ENCODE measurements at regions not wholly inside any gene's neighbourhood (a gene's known extent, or its start where the extent isn't known, plus 50 kb on each side); places are given as distances from the start of the nearest gene placed in this dataset.
"Not testable (repeated sequence)": the region's sequence is repeated elsewhere in the genome, so short reads cannot be mapped to it uniquely, and the experiment has no call there.

DNA sequence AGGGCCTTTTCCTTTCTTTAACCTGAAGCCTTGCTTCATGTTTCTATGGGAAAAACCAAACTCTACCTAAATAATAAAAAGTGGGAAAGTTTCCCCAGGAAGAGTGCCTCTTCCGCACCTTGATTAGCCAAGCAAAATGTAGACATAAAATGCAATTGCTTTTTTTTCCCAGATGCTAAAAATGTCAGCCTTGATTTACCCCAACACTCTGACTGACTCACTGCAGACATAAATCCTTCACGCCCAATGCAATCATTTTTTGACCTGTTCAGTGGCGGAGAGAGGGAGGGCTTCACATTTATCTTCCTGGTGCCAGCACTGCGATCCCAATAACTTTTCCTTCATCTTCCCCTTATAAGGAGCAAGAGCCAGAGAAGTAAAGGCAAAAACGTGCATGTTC, 261.5 kb downstream of the SEC16B start:
- no peak for DNase-seq

DNA sequence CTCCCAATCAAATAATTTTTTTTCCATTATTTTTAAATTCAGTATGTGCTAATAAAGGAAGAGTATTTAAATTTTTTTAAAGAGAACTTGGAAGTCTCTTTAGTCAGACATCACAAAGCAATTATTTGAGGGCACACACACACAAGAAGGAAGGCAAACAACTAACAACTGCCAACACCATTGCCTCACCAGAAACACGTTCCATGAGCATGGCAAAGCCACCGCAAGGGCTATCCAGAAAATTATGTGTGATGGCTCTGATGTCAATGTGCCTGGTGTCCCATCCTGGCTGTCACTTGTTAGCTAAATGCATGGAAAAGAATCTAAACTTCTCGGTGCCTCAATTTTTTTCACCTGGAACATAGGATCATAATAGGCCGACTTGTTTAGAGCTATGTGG, 262.9 kb downstream of the SEC16B start:
- no peak for DNase-seq

DNA sequence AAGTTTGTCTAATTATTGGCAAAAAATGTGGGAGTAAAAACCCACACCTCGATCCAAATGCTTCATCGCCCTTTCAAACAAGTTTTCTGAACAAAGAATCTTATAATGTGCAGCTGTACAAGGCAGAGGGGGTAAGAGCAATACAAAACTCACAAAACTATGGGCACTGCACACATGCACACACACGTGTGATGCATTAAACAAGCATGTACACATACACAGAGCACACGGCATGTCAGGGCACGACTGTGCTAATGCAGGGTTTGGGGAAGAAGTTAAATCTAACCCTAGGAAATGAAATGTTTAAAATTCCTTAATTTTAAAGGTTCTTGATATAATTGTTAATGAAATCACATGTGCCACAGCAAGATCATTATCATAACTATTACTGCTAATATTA, 264.0 kb downstream of the SEC16B start:
- DNase-seq: no peak

DNA sequence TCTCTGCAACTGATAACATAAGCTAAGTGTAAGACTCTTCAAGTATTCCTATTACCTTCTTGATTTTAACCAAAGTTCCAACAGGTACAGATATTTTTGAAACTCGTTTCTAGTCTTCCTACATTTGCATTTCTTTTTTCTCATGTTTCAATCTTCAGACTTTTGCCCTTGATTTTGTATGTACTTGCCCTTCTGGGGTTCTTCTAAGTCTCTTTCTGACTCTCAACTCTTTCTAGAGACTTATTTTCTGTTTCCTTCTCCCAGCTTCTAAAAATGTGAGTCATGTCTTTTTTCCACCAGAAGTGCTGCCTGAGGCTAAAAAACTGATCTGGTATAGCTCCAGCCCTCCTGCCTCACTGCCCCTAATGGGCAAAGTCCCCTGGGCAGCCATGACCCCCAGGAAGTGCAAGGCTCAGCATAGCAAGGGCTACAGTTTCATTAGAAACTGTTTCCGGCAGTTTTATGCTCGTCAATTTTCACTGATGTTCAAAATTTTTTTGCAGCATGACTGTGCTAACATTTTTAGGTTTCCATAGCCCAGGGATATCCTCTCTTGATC, 265.9 kb downstream of the SEC16B start:
- DNase-seq: no peak

DNA sequence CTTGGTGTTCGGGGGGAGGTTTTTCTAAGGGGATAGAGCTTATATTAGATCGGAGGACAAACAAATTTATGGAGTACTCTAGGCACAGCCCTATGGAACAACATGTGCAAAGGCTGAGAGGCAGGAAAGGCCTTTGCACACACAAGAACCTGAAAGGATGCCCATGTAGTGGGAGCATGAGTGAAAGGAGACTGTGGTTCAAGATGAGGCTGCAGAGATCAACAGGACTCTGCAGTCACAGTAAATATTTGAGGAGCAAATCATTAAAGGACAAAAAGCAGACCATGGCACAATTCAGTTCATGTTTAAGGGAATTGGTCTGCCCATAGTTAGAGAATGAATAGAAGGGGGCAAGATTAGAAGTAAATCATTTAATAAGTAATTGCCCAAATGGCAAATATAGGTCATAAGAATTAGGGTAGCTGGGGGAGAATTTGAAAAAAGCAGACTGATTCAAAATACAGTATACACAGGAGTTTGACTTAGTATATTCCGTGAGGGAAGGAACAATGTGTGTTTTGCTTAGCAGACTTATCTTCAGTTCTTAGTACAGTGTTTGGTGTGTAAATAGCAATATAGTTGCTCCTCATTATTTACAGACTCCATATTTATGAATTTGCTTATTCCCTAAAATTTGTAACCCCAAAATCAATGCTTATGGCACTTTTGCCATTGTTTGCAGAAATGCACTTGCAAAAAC, 268.1 kb downstream of the SEC16B start:
- DNase-seq: no peak

DNA sequence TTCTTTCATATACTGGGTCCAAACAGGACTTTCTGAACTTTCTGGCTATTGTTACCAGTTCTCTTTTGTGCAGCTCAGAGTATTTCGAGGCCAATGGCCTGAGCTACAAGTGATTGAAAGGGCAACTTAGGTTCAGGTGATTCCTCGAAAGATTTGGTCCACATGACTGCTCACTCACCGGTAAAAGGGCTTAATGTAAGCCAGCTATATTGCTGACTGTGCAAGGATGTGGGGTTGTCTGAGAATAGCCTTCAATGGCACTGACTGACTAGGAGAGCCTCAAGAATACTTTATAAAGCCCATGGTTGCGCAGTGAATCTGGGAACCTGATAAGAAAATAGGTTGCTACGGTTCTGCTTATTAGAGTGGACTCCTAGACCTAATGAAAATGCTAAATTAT, 269.0 kb downstream of the SEC16B start:
- DNase-seq: no peak

DNA sequence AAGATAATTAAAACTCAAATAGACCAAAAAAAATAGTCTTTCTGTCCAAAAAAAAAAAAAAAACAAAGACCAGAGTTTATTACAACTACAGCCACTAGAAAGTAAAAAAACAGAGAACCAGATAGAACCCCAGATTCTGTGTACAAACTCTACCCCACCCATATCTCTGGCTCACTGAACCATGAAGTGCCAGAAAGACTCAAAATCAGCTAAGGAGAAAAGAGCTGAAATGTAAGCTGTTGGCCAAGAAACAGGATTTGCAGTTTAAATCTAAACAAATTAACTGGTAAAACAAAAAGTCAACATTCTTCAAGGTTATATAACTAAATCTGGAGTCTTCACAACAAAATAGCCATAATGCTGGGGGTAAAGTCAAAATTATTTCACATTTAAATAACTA, 278.9 kb downstream of the SEC16B start:
- DNase-seq: no peak

DNA sequence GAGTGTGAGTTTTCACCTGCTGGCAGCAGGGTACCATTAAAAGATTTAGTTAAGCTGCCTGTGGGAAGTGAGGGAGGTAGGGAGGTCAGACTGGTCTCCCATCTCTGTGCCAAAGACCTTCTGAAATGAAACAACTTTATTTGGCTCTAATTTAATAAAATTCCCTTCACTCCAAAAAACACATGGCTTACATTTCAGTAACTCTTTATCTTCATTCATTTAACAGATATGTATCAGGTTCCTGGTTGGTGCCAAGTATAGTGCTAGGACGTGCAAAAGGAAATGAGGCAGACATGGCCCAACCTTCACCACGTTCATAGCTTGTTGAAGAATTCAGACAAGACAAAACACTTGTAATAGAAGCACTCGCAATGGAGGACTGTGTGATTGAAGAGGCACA, 282.3 kb downstream of the SEC16B start:
- DNase-seq: no peak

DNA sequence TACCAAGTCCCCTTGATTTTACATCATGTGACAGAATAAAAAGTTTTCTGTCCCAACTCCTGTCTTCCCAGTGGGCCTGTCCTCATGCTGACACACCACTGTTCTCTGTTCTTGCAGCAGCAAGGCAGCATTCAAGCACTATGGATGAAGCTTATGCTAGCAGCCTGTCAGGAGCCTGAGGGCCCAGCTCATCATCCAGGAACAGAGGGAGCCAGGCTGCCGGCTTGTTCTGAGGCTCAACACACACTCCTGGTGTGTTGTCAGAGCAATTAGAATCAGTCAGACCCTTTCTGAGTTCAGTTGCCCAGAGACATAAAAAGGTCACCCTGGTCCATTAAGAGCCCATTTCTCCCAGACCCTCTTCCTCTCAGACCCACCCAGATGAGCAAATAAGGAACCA, 282.9 kb downstream of the SEC16B start:
- DNase-seq: no peak

DNA sequence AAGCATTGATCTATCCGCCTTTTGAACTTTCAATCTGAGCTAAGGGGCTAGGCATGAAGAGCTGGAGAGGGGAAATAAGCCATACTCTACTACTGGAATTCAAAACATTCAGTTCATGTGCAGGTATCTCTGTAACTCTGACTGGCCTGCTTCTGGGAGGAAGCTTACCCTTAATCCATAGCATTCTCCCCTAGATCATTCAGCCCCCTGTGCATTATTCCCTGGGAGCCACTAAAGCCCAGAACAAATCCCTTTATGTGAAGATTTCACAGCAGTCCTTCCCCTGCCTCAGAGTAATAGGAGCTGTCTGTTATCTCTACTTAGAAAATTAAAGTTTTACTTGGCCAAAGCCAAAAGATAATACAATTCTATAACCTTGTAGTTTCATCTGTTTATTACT, 300.7 kb downstream of the SEC16B start:
- no peak for DNase-seq

DNA sequence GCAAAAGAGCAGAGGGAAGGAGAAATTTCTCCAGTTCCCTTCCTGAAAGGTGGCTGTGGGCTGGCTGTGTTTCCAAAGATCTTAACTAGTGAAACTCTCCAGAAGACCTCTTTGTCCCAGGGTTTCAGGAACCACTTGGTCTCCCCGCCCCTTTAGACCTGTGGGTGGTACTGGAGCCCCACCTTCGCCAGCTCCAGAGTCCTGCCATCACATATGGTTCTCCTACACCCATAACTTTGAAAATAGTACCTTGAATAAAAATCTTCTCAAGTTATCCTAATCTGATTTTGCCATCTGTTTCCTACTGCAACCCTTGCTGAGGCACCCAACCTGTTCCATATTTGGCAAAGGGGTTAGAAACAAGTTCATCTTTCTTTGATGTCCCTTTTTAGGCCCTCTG, 303.9 kb downstream of the SEC16B start:
- DNase-seq: no peak

DNA sequence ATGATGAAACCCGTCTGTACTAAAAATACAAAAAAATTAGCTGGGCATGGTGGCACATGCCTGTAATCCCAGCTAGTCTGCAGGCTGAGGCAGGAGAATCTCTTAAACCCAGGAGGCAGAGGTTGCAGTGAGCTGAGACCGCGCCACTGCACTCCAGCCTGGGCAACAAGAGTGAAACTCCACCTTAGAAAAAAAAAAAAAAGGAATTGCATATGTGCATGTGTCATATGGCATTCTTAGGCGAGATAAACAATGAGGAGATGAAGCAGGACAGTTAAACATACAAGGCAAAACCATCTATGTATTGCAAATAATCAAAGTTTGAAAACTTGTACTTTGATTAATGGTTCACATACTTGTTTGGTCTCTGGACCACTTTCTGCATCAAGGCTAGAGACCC, 305.1 kb downstream of the SEC16B start:
- not testable (repeated sequence) for DNase-seq

DNA sequence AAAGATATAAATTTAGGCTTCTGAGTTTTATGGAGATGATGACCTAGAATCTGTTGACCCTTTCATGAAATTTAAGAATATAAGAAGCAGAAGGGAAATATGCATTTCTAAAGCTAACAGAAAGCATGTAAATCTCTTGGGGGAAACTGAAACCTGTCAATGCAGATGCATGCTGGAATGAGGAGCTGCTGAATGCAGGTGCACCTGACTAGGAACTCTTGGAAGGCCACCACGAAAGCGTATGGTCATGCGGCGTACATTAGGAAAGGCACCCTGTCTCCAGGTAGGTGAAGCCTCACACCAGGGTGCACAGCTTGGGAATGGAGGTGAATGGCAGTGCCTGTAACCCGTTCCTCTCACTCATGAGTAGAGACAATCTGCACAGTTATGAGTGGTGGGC, 309.7 kb downstream of the SEC16B start:
- no peak for DNase-seq

DNA sequence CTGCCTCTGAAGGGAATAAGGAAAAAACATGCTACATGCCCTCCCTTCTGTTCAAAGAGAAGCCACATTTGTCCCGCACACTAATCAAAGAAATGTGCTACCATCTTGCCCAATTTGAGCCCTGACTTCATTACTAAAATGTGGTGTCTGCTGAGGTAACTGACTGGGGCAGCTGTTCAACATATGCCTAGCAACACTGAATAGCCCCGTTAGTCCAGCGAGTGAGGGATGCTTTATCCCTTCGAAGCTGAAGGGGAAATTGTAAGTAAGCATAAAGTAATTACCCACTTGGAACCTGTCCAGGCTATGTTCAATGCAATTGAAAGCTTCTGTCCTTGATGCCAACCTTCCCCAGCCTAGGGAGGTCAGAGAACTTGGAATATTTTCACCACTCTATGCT, 310.6 kb downstream of the SEC16B start:
- no peak for DNase-seq

DNA sequence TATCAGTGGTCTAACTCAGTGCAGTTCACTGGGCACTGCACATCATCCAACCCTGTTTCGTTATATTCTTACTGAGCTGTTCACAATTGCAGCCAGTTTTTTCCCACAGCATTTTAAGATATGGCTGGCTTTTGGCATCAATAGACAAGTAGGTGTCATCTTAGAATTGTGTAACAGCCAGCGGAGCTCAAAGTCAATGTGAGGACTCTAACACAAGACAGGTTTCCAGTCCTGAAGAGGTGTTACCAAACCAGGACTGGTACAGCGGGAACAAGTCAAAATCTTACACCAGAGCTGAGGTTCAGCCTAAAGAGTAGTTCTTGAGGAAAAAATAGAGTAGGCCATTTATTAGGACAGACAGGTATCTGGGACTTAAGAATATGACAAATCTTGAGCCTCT, 313.3 kb downstream of the SEC16B start:
- no peak for DNase-seq

DNA sequence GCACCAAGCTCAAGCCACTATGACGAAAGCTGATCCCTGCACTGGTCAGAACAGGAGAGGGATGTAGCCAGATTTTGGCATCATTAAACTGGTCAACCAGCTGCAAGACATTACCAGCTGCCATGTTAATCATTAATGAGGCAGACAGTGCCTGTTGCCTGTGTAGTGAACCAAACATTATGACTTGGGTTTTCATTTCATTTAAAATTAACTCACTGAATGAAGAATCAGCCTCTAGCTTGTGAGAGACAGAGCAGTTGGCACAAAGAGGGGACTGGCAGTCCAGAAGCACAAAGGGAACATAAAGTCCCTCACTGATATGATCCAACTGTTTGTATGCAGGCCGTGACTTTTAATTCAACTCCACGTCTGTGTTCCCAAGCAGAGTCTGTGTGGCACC, 318.9 kb downstream of the SEC16B start:
- no peak for DNase-seq

DNA sequence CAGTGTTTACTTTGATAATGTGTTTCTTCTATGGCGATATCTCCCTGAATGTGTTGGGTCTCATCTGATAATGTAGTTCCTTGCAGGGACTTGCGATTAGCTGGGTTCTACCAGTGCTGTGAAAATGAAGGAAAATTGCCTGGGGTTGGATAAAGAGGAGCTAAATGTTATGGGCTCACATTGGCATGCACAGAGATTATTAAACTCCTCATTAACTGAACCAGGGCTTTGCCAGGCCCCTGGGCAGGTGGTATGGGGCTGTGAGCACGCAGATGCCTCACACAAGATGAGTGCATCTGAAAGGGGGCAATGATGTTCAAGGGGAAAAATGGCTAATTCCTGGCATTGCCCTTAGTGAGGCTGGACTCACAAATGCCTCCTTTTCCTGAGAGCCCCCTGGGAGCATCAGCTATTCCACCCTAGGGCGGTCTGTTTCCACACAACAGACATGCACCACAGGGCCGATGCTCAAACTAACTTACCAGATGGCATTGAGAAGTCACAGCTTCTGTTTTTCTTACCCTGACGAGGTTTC, 321.1 kb downstream of the SEC16B start:
- DNase-seq: no peak

DNA sequence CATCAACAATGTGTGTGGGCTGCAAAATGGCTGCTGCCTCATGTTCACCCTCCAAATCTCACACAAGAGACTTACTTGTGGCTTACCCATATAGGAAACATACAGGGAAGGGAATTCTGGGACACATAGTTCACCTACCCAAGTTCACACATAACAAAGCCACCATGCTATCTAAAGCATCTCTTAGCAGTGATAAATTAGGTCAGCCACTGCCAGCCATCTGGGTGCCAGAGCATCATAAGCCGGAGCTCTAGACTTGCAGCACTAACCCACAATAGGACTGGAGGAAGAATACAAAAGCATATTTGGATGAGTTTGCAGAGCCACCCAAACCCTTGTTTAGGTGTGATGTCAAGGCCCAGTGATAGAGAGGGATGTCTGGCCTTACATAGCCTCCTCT, 321.7 kb downstream of the SEC16B start:
- no peak for DNase-seq

DNA sequence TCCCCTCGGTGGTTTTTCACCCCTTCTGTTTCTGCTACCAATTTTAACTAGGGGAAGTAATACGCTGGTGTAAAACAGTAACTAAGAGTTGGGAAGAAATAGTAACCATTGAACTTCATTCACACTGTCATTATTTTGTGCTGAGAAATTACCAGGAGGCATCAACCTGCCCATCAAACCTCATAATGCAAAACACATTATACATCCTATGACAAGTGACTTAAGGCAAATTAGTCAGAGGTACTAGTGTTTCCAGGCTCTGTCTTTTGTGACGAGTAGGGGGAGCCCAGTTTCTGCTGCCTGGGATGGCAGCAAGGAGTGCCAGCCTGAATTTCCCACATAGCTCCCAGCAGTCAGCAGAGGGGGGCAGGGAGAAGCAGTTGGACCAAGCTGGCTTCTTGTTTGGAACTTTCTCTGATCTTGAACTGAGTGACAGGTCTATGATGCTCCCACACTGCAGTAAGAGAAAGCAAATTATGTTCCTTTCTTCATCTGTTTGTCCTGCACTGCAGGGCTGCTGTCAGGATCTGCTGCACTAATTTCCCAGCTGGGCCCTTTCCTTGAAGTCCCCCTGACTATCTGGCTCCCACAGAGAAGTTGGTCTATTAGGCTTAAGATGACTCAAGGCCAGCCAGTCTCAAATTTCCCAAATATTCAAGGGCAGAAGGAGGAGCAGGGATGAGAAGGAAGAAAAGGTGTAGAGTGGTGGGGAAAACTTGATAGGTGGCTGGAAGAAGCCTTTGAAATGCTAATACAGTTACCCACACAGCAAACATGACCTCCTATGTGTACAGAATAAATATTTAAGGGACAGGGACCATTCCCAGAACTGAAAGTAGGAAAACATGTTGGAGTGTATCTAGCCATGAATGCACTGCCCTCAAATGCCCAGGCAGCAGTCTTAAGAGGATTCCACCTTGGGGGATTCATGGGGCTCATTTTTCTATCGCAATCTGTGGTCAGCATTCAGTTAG, 322.8 kb downstream of the SEC16B start:
- no peak for DNase-seq

DNA sequence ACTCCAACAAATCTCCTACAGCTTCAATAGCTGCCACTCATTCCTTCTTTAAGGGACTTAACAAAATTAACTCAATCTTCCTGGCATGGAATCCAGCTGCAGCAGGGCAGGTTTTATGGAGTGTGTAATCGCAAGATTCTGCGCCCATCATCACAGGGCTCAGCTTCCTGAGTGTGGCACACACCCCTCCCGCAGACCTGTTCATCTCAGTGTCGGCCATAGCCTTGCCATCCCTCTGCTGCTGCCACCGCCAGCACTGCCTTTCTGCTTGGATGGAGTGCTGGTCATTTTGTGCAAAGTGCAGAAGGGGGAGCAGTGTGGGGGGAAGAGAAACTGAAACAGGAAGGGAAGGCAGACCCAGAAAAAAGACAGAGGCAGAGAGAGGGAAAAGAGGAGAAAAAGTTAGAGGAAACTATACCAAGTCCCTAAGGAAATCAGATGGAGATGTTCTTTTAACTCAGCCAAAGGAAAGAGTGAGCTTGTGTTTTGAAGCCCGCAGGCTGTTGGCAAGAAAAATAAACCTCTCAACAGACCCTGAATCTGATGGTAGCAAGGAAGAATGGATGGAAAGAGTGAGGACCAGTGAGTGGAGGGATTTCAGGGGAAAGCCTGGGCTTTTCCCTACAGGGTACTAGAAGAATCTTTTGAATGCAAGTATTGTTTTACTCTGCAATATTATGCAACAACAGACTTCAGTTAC, 324.2 kb downstream of the SEC16B start:
- DNase-seq: no peak

DNA sequence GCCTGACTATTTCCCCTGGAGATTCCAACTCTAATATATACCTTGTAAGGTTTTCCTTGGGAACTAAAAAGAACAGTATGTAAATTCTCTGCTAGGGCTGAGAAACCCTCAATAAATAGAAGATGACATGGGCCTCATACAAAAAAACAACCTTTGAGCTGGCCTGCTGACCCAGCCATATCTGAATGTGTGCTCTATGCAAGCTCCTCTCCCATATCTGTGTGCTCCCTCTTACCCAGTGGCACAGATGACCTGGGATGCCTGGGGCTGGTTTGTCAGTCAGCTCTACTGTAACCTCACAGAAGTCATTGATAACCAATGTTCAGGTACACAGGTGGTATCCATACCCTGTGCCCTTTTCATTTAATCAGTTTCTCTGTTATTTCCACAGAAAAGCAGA, 329.2 kb downstream of the SEC16B start:
- DNase-seq: no peak

DNA sequence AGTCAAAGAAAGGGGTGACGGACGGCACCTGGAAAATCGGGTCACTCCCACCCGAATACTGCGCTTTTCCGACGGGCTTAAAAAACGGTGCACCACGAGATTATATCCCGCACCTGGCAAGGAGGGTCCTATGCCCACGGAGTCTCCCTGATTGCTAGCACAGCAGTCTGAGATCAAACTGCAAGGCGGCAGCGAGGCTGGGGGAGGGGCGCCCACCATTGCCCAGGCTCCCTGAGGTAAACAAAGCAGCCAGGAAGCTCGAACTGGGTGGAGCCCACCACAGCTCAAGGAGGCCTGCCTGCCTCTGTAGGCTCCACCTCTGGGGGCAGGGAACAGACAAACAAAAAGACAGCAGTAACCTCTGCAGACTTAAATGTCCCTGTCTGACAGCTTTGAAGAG, 335.7 kb downstream of the SEC16B start:
- not testable (repeated sequence) for DNase-seq
